BLaER1 (cell line): ENCODE measurements at regions not wholly inside any gene's neighbourhood (a gene's known extent, or its start where the extent isn't known, plus 50 kb on each side); places are given as distances from the start of the nearest gene placed in this dataset.
"Not testable (repeated sequence)": the region's sequence is repeated elsewhere in the genome, so short reads cannot be mapped to it uniquely, and the experiment has no call there.

Experiments
- H3K27ac ChIP-seq: shearing (Covaris generic); formaldehyde crosslinking; 2 replicates; pipeline ENCODE4 v1.8.1; 2022
- H3K27me3 ChIP-seq: shearing (Covaris generic); formaldehyde crosslinking; 2 replicates; pipeline ENCODE4 v1.8.1; 2022
- H3K36me3 ChIP-seq: shearing (Covaris generic); formaldehyde crosslinking; 2 replicates; pipeline ENCODE4 v1.8.1; 2022
- H3K4me1 ChIP-seq: shearing (Covaris generic); formaldehyde crosslinking; 2 replicates; pipeline ENCODE4 v1.8.1; 2022
- H3K4me2 ChIP-seq: shearing (Covaris generic); formaldehyde crosslinking; 2 replicates; pipeline ENCODE4 v1.8.1; 2022
- H3K4me3 ChIP-seq: shearing (Covaris generic); formaldehyde crosslinking; 2 replicates; pipeline ENCODE4 v1.8.1; 2022
- H3K9ac ChIP-seq: shearing (Covaris generic); formaldehyde crosslinking; 2 replicates; pipeline ENCODE4 v1.8.1; 2022
- H3K9me3 ChIP-seq: shearing (Covaris generic); formaldehyde crosslinking; 2 replicates; pipeline ENCODE4 v1.8.1; 2022
- H4K20me1 ChIP-seq: shearing (Covaris generic); formaldehyde crosslinking; 2 replicates; pipeline ENCODE4 v1.8.1; 2022
- Cebpa-rat ChIP-seq: shearing (Covaris generic); IDR thresholded peaks from 2 replicates; pipeline ENCODE4 v1.8.1; 2022

- H3K27me3 ChIP-seq: no peaks in the 10 kb centered on the region
- no peaks in the 10 kb centered on the region for H3K36me3 ChIP-seq
- H3K9me3 ChIP-seq: no peaks in the 10 kb centered on the region
- peaks cover 20% of the 10 kb centered on the region for H3K4me1 ChIP-seq
- H3K27ac ChIP-seq: no peak overlapping the region
- no peak overlapping the region for H3K4me3 ChIP-seq
- H4K20me1 ChIP-seq: no peaks in the 10 kb centered on the region
- TF ChIP-seq Cebpa-rat: no peak
- no peak overlapping the region for H3K9ac ChIP-seq
- H3K4me2 ChIP-seq: no peak overlapping the region
Observed at GRCh38 chr2:228798458-228799207, 472.5 kb downstream of the PID1 start.

- TF ChIP-seq Cebpa-rat: no peak
- H3K4me2 ChIP-seq: peak overlapping the region; percentile 30; the same call in 1 of the 2 replicates
- no peaks in the 10 kb centered on the region for H3K27me3 ChIP-seq
- no peaks in the 10 kb centered on the region for H4K20me1 ChIP-seq
- H3K4me3 ChIP-seq: no peak overlapping the region
- H3K36me3 ChIP-seq: no peaks in the 10 kb centered on the region
- no peak overlapping the region for H3K27ac ChIP-seq
- no peak overlapping the region for H3K9ac ChIP-seq
- H3K9me3 ChIP-seq: no peaks in the 10 kb centered on the region
- H3K4me1 ChIP-seq: peaks cover 20% of the 10 kb centered on the region
Observed at GRCh38 chr2:228796386-228796785, 474.7 kb downstream of the PID1 start.

- no peak overlapping the region for H3K4me3 ChIP-seq
- no peaks in the 10 kb centered on the region for H4K20me1 ChIP-seq
- no peak overlapping the region for H3K27ac ChIP-seq
- H3K36me3 ChIP-seq: no peaks in the 10 kb centered on the region
- no peaks in the 10 kb centered on the region for H3K9me3 ChIP-seq
- peaks cover 20% of the 10 kb centered on the region for H3K4me1 ChIP-seq
- no peaks in the 10 kb centered on the region for H3K27me3 ChIP-seq
- no peak overlapping the region for H3K9ac ChIP-seq
- no peak for TF ChIP-seq Cebpa-rat
- H3K4me2 ChIP-seq: no peak overlapping the region
Observed at GRCh38 chr2:228793116-228793515, 478.0 kb downstream of the PID1 start.

DNA sequence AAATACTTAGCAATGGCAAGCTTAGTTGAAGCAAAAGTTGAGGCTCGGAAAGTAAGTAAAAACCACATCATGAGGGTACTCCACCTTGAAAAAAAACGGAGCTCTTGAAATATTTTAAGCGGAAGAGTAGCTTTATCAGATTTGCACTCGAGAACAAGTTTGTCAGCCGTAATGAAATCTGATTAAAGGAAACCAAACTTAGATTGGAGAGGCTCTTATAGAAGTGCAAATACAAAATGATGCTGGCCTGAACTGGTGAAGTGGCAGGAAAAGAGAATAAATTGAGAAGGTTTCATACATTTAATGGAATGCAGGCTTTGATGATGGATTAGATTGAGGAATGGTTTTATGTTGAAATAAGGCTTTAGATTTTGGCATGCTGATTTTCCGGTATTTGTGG, 484.2 kb downstream of the PID1 start:
- no peak for TF ChIP-seq Cebpa-rat
- H4K20me1 ChIP-seq: no peaks in the 10 kb centered on the region

DNA sequence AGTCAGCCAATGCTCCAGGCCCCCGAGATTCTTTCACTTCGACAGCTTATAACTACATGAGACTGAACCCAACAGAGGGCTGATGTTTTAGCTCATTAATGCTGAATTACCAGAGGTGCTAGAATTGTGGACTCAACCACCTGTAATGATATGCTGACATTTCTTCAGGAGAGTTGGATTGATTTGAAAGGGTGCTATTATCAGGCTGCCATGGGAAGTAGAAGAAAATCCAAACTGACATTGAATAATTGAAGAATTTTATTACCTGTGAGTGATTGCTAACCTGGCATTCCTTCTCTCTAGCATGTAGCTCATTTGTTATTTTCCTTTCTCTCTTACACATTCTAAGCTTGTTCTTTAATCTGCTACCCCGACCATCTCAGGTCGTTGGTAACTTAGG, 488.8 kb downstream of the PID1 start:
- TF ChIP-seq Cebpa-rat: no peak
- Histone ChIP-seq H4K20me1 (no peaks in the 10 kb centered on the region), H3K4me1 (peaks cover 14% of the 10 kb centered on the region), H3K9ac (no peak overlapping the region), H3K9me3 (no peaks in the 10 kb centered on the region; the same call in 1 of the 2 replicates), H3K4me2 (peak overlapping the region; percentile 55; the same call in 1 of the 2 replicates), H3K27me3 (no peaks in the 10 kb centered on the region), H3K4me3 (no peak overlapping the region), H3K27ac (no peak overlapping the region), H3K36me3 (no peaks in the 10 kb centered on the region)

More for the DNA sequence above, 484.2 kb downstream of the PID1 start:
- no peaks in the 10 kb centered on the region for H3K27me3 ChIP-seq
- peaks cover 14% of the 10 kb centered on the region for H3K4me1 ChIP-seq
- H3K4me2 ChIP-seq: no peak overlapping the region
- H3K9me3 ChIP-seq: no peaks in the 10 kb centered on the region; the same call in 1 of the 2 replicates
- no peak overlapping the region for H3K9ac ChIP-seq
- no peaks in the 10 kb centered on the region for H3K36me3 ChIP-seq
- H3K27ac ChIP-seq: no peak overlapping the region
- no peak overlapping the region for H3K4me3 ChIP-seq

- no peaks in the 10 kb centered on the region for H3K36me3 ChIP-seq
- H3K9ac ChIP-seq: no peak overlapping the region
- no peaks in the 10 kb centered on the region for H3K9me3 ChIP-seq
- no peaks in the 10 kb centered on the region for H4K20me1 ChIP-seq
- TF ChIP-seq Cebpa-rat: no peak
- H3K4me1 ChIP-seq: peaks cover 6% of the 10 kb centered on the region
- H3K27ac ChIP-seq: no peak overlapping the region
- no peaks in the 10 kb centered on the region for H3K27me3 ChIP-seq
- H3K4me3 ChIP-seq: no peak overlapping the region
- H3K4me2 ChIP-seq: no peak overlapping the region
Observed at GRCh38 chr2:228777855-228778355, 493.2 kb downstream of the PID1 start.

DNA sequence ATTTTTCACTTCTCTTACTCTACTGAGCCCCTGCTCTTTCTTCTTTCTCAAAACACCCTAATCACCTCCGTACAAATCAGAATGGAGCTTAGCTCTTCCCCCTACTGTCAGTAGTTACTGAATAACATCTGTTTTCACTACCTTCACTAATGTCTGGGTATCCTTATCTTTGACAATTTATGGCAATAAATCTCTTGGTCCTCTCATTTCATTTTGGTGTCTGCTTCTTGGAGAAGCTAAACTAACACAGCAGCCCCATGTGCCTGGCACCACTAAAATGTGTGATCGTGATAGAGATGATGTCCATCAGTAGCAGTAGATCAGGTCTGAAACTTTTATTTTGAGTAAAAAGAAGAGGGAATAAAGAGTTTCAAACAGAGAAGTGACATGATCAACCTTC, 496.5 kb downstream of the PID1 start:
- Histone ChIP-seq H3K4me2 (no peak overlapping the region), H3K9me3 (no peaks in the 10 kb centered on the region)

DNA sequence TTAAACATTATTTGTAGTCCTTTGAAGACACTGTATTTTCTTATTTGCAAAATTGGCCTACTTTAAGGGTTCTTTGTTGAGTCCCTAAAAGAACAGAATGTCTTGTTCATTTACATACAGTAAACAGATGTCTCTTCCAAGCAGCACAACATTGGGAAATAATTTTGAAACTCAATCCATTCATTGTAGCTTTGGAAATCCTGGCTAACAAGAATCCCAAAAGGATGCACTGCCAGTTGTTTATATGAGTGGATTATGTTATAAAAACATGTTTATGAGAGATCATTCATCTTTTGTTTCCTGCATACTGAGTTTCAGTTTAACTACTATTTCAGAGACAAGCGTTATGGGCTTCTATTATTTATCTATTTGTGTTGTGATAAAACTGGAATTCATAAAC, 499.3 kb downstream of the PID1 start:
- no peak overlapping the region for H3K4me2 ChIP-seq
- TF ChIP-seq Cebpa-rat: no peak
- no peaks in the 10 kb centered on the region for H3K4me1 ChIP-seq
- no peak overlapping the region for H3K9ac ChIP-seq
- H3K27ac ChIP-seq: no peak overlapping the region
- H3K36me3 ChIP-seq: no peaks in the 10 kb centered on the region
- H3K27me3 ChIP-seq: no peaks in the 10 kb centered on the region
- no peaks in the 10 kb centered on the region for H3K9me3 ChIP-seq
- no peak overlapping the region for H3K4me3 ChIP-seq
- no peaks in the 10 kb centered on the region for H4K20me1 ChIP-seq

More for the DNA sequence above, 496.5 kb downstream of the PID1 start:
- Histone ChIP-seq H3K27me3 (no peaks in the 10 kb centered on the region), H3K4me1 (no peaks in the 10 kb centered on the region), H3K27ac (no peak overlapping the region), H3K36me3 (no peaks in the 10 kb centered on the region), H3K4me3 (no peak overlapping the region), H3K9ac (no peak overlapping the region), H4K20me1 (no peaks in the 10 kb centered on the region)
- TF ChIP-seq Cebpa-rat: no peak

- no peak for TF ChIP-seq Cebpa-rat
- Histone ChIP-seq H3K4me3 (no peak overlapping the region), H3K36me3 (no peaks in the 10 kb centered on the region), H3K4me1 (no peaks in the 10 kb centered on the region), H3K4me2 (no peak overlapping the region), H3K27ac (no peak overlapping the region), H3K9ac (no peak overlapping the region), H3K27me3 (no peaks in the 10 kb centered on the region), H3K9me3 (no peaks in the 10 kb centered on the region), H4K20me1 (no peaks in the 10 kb centered on the region)
Observed at GRCh38 chr2:228771315-228771714, 499.8 kb downstream of the PID1 start.

- no peak overlapping the region for H3K4me2 ChIP-seq
- no peaks in the 10 kb centered on the region for H3K36me3 ChIP-seq
- no peaks in the 10 kb centered on the region for H4K20me1 ChIP-seq
- no peak for TF ChIP-seq Cebpa-rat
- H3K9me3 ChIP-seq: no peaks in the 10 kb centered on the region
- H3K27ac ChIP-seq: no peak overlapping the region
- no peak overlapping the region for H3K9ac ChIP-seq
- H3K4me3 ChIP-seq: no peak overlapping the region
- H3K4me1 ChIP-seq: no peaks in the 10 kb centered on the region
- H3K27me3 ChIP-seq: no peaks in the 10 kb centered on the region
Observed at GRCh38 chr2:228768818-228769217, 502.3 kb downstream of the PID1 start.

- H3K27me3 ChIP-seq, H3K4me3 ChIP-seq, H3K27ac ChIP-seq, H3K9me3 ChIP-seq, H3K4me2 ChIP-seq, H3K36me3 ChIP-seq, H3K9ac ChIP-seq, H3K4me1 ChIP-seq, H4K20me1 ChIP-seq: not testable (repeated sequence)
Observed at GRCh38 chr2:228768141-228768540, 502.9 kb downstream of the PID1 start.
